ENCODE measurements at regions not wholly inside any gene's neighbourhood (a gene's known extent, or its start where the extent isn't known, plus 50 kb on each side); places are given as distances from the start of the nearest gene placed in this dataset.
"Not testable (repeated sequence)": the region's sequence is repeated elsewhere in the genome, so short reads cannot be mapped to it uniquely, and the experiment has no call there.

GRCh38 chr5:63563008-63563917 lies 399.0 kb downstream of the HTR1A start:
- no peak for DNase-seq (ENCODE audit: low spot score)

- DNase-seq (ENCODE audit: low spot score): no peak
These were observed 406.4 kb downstream of the HTR1A start for GRCh38 chr5:63555874-63556273.

- DNase-seq (ENCODE audit: low spot score): no peak
These were observed 408.1 kb downstream of the HTR1A start for GRCh38 chr5:63554191-63554590.

- no peak for DNase-seq (ENCODE audit: low spot score)
These were observed 409.2 kb downstream of the HTR1A start for GRCh38 chr5:63553073-63553472.

GRCh38 chr5:63535840-63536602 lies 426.2 kb downstream of the HTR1A start:
- DNase-seq (ENCODE audit: low spot score): no peak

- DNase-seq (ENCODE audit: low spot score): no peak
These were observed 438.0 kb downstream of the HTR1A start for GRCh38 chr5:63524281-63524680.

GRCh38 chr5:63516006-63516405 lies 446.2 kb downstream of the HTR1A start:
- DNase-seq (ENCODE audit: low spot score): no peak

- DNase-seq (ENCODE audit: low spot score): no peak
These were observed 462.0 kb downstream of the HTR1A start for GRCh38 chr5:63500242-63500641.

- no peak for DNase-seq (ENCODE audit: low spot score)
These were observed 467.0 kb downstream of the HTR1A start for GRCh38 chr5:63495225-63495624.

GRCh38 chr5:63483338-63483737 lies 478.9 kb downstream of the HTR1A start:
- no peak for DNase-seq (ENCODE audit: low spot score)

- no peak for DNase-seq (ENCODE audit: low spot score)
These were observed 488.8 kb downstream of the HTR1A start for GRCh38 chr5:63473335-63473967.

GRCh38 chr5:63456279-63456678 lies 506.0 kb downstream of the HTR1A start:
- DNase-seq (ENCODE audit: low spot score): no peak

GRCh38 chr5:63451188-63451587 lies 511.1 kb downstream of the HTR1A start:
- no peak for DNase-seq (ENCODE audit: low spot score)

- no peak for DNase-seq (ENCODE audit: low spot score)
These were observed 522.7 kb downstream of the HTR1A start for GRCh38 chr5:63439537-63439936.

GRCh38 chr5:63409737-63410136 lies 552.5 kb downstream of the HTR1A start:
- no peak for DNase-seq (ENCODE audit: low spot score)

GRCh38 chr5:63408984-63409383 lies 553.3 kb downstream of the HTR1A start:
- DNase-seq (ENCODE audit: low spot score): no peak

- DNase-seq (ENCODE audit: low spot score): peak; percentile 69
These were observed 560.7 kb downstream of the HTR1A start for GRCh38 chr5:63401436-63402046.

GRCh38 chr5:63400079-63400478 lies 562.2 kb downstream of the HTR1A start:
- no peak for DNase-seq (ENCODE audit: low spot score)

- no peak for DNase-seq (ENCODE audit: low spot score)
These were observed 563.9 kb downstream of the HTR1A start for GRCh38 chr5:63398346-63398745.

- DNase-seq (ENCODE audit: low spot score): not testable (repeated sequence)
These were observed 574.1 kb downstream of the HTR1A start for GRCh38 chr5:63388188-63388587.

GRCh38 chr5:63375851-63376250 lies 586.4 kb downstream of the HTR1A start:
- no peak for DNase-seq (ENCODE audit: low spot score)

GRCh38 chr5:63374085-63374484 lies 588.2 kb downstream of the HTR1A start:
- no peak for DNase-seq (ENCODE audit: low spot score)

Measured in left forelimb (tissue), 1 donor.